Hepatocyte (in vitro differentiated cells): ENCODE measurements at regions not wholly inside any gene's neighbourhood (a gene's known extent, or its start where the extent isn't known, plus 50 kb on each side); places are given as distances from the start of the nearest gene placed in this dataset.
"Not testable (repeated sequence)": the region's sequence is repeated elsewhere in the genome, so short reads cannot be mapped to it uniquely, and the experiment has no call there.

Experiments
- DNase-seq: peaks from one replicate; pipeline ENCODE4 v3.0.0-alpha.2; 2016; ENCODE audit warnings: low spot score
- H2AFZ ChIP-seq: fragments of 200-600 bp; sonication (generic); 2 replicates; pipeline ENCODE4 v1.6.0; 2016; ENCODE audit warnings: antibody characterized with exemption, mild to moderate bottlenecking
- H3K27ac ChIP-seq: fragments of 200-600 bp; sonication (generic); 2 replicates; pipeline ENCODE4 v1.5.1; 2016; ENCODE audit warnings: mild to moderate bottlenecking
- H3K27me3 ChIP-seq: fragments of 200-600 bp; sonication (generic); 2 replicates; pipeline ENCODE4 v1.6.1; 2016
- H3K36me3 ChIP-seq: fragments of 200-600 bp; sonication (generic); replicated peaks from 2 replicates; pipeline ENCODE4 v1.5.1; 2016; ENCODE audit warnings: low read depth; ENCODE audit not compliant: insufficient read depth
- H3K4me1 ChIP-seq: fragments of 200-600 bp; sonication (generic); 2 replicates; pipeline ENCODE4 v1.5.1; 2016; ENCODE audit warnings: mild to moderate bottlenecking, moderate library complexity; ENCODE audit not compliant: insufficient read depth
- H3K4me2 ChIP-seq: fragments of 200-600 bp; sonication (generic); 2 replicates; pipeline ENCODE4 v1.6.0; 2016
- H3K4me3 ChIP-seq: fragments of 200-600 bp; sonication (generic); 2 replicates; pipeline ENCODE4 v1.5.1; 2016; ENCODE audit warnings: mild to moderate bottlenecking
- H3K79me2 ChIP-seq: fragments of 200-600 bp; sonication (generic); 2 replicates; pipeline ENCODE4 v1.6.0; 2017; ENCODE audit warnings: mild to moderate bottlenecking
- H3K9me2 ChIP-seq: fragments of 200-600 bp; sonication (generic); replicated peaks from 2 replicates; pipeline ENCODE4 v1.6.0; 2017; ENCODE audit warnings: mild to moderate bottlenecking; ENCODE audit not compliant: insufficient read depth
- H3K9me3 ChIP-seq: fragments of 200-600 bp; sonication (generic); 2 replicates; pipeline ENCODE4 v1.5.1; 2016; ENCODE audit warnings: low read depth, mild to moderate bottlenecking
- H4K20me1 ChIP-seq: fragments of 200-600 bp; sonication (generic); 2 replicates; pipeline ENCODE4 v1.6.0; 2016; ENCODE audit warnings: mild to moderate bottlenecking; ENCODE audit not compliant: insufficient read depth, poor library complexity, severe bottlenecking
- CTCF ChIP-seq: fragments of 200-600 bp; sonication (generic); IDR thresholded peaks from 2 replicates; pipeline ENCODE4 v1.5.1; 2016; ENCODE audit warnings: antibody characterized with exemption, mild to moderate bottlenecking; ENCODE audit not compliant: poor library complexity
- EZH2 ChIP-seq: fragments of 200-600 bp; sonication (generic); IDR thresholded peaks from 2 replicates; pipeline ENCODE4 v1.6.1; 2016; ENCODE audit warnings: antibody characterized with exemption, mild to moderate bottlenecking, borderline replicate concordance
- EZH2phosphoT487 ChIP-seq: fragments of 200-600 bp; sonication (generic); IDR thresholded peaks from one replicate; pipeline ENCODE4 v1.6.1; 2018; ENCODE audit warnings: antibody characterized with exemption, mild to moderate bottlenecking, low read depth, moderate library complexity; ENCODE audit not compliant: unreplicated experiment, severe bottlenecking
- WGBS: methylation state at CpG from one replicate; pipeline ENCODE4 v1.1.6; 2016; ENCODE audit warnings: low lambda C conversion rate; ENCODE audit errors: missing lambda C conversion rate; 5-methylcytosine and 5-hydroxymethylcytosine counted together

GRCh38 chr16:6701096-6701495 lies 631.5 kb upstream of the RBFOX1 start:
- no peaks in the 10 kb centered on the region for H3K27me3 ChIP-seq
- DNase-seq: no peak
- no peaks in the 10 kb centered on the region for H3K79me2 ChIP-seq
- H3K4me2 ChIP-seq: no peak overlapping the region
- no peak overlapping the region for H3K4me3 ChIP-seq
- H3K9me2 ChIP-seq: no peaks in the 10 kb centered on the region
- no peak overlapping the region for H3K27ac ChIP-seq
- 31% methylated on average over 3 of the region's 3 CpGs for WGBS
- no peaks in the 10 kb centered on the region for H3K36me3 ChIP-seq
- TF ChIP-seq CTCF (no peak), EZH2 (no peak), EZH2phosphoT487 (no peak)
- no peaks in the 10 kb centered on the region for H3K9me3 ChIP-seq
- no peak overlapping the region for H2AFZ ChIP-seq
- no peaks in the 10 kb centered on the region for H4K20me1 ChIP-seq
- H3K4me1 ChIP-seq: no peaks in the 10 kb centered on the region

- H3K9me3 ChIP-seq: no peaks in the 10 kb centered on the region
- H3K36me3 ChIP-seq: no peaks in the 10 kb centered on the region
- H3K27ac ChIP-seq: no peak overlapping the region
- no peaks in the 10 kb centered on the region for H4K20me1 ChIP-seq
- TF ChIP-seq EZH2phosphoT487 (no peak), EZH2 (no peak), CTCF (no peak)
- no peaks in the 10 kb centered on the region for H3K9me2 ChIP-seq
- no peak overlapping the region for H2AFZ ChIP-seq
- DNase-seq: no peak
- H3K27me3 ChIP-seq: no peaks in the 10 kb centered on the region
- H3K4me2 ChIP-seq: no peak overlapping the region
- H3K79me2 ChIP-seq: no peaks in the 10 kb centered on the region
- WGBS: 85% methylated on average over 7 of the region's 7 CpGs
- H3K4me1 ChIP-seq: no peaks in the 10 kb centered on the region
- no peak overlapping the region for H3K4me3 ChIP-seq
Observed at GRCh38 chr16:6698548-6698947, 634.1 kb upstream of the RBFOX1 start.

GRCh38 chr16:6695666-6696065 lies 637.0 kb upstream of the RBFOX1 start:
- Histone ChIP-seq H3K27ac (no peak overlapping the region), H3K27me3 (no peaks in the 10 kb centered on the region), H2AFZ (no peak overlapping the region), H3K79me2 (no peaks in the 10 kb centered on the region), H4K20me1 (no peaks in the 10 kb centered on the region), H3K9me2 (no peaks in the 10 kb centered on the region), H3K9me3 (no peaks in the 10 kb centered on the region), H3K4me2 (no peak overlapping the region), H3K4me3 (no peak overlapping the region), H3K36me3 (no peaks in the 10 kb centered on the region), H3K4me1 (no peaks in the 10 kb centered on the region)
- 77% methylated on average over 3 of the region's 3 CpGs for WGBS
- TF ChIP-seq EZH2phosphoT487 (no peak), CTCF (no peak), EZH2 (no peak)
- no peak for DNase-seq

- Histone ChIP-seq H3K4me2 (no peak overlapping the region), H3K4me3 (no peak overlapping the region), H3K36me3 (no peaks in the 10 kb centered on the region), H3K27me3 (no peaks in the 10 kb centered on the region), H3K9me2 (no peaks in the 10 kb centered on the region), H3K27ac (no peak overlapping the region), H3K4me1 (no peaks in the 10 kb centered on the region), H3K79me2 (no peaks in the 10 kb centered on the region), H2AFZ (no peak overlapping the region), H4K20me1 (no peaks in the 10 kb centered on the region), H3K9me3 (no peaks in the 10 kb centered on the region)
- 66% methylated on average over 6 of the region's 6 CpGs for whole genome bisulfite sequencing
- no peak for TF ChIP-seq EZH2
- TF ChIP-seq CTCF: no peak
- no peak for TF ChIP-seq EZH2phosphoT487
- no peak for DNase-seq
Observed at GRCh38 chr16:6694636-6695035, 638.0 kb upstream of the RBFOX1 start.

- H3K79me2 ChIP-seq, H3K4me1 ChIP-seq, H3K36me3 ChIP-seq, H4K20me1 ChIP-seq, H3K27ac ChIP-seq, H3K9me3 ChIP-seq, DNase-seq, H3K27me3 ChIP-seq, H3K4me2 ChIP-seq, H2AFZ ChIP-seq, H3K4me3 ChIP-seq, H3K9me2 ChIP-seq: not testable (repeated sequence)
- 100% methylated on average over 2 of the region's 2 CpGs for WGBS
Observed at GRCh38 chr16:6693418-6693817, 639.2 kb upstream of the RBFOX1 start.
